GM19438 (cell line): ENCODE measurements at regions not wholly inside any gene's neighbourhood (a gene's known extent, or its start where the extent isn't known, plus 50 kb on each side); places are given as distances from the start of the nearest gene placed in this dataset.
"Not testable (repeated sequence)": the region's sequence is repeated elsewhere in the genome, so short reads cannot be mapped to it uniquely, and the experiment has no call there.

ENCODE experiments used
- ATAC-seq: cut with Tn5 transposase; IDR thresholded peaks from one replicate; pipeline ENCODE4 v1.9.1; 2021; ENCODE audit warnings: low read depth; ENCODE audit not compliant: unreplicated experiment

DNA sequence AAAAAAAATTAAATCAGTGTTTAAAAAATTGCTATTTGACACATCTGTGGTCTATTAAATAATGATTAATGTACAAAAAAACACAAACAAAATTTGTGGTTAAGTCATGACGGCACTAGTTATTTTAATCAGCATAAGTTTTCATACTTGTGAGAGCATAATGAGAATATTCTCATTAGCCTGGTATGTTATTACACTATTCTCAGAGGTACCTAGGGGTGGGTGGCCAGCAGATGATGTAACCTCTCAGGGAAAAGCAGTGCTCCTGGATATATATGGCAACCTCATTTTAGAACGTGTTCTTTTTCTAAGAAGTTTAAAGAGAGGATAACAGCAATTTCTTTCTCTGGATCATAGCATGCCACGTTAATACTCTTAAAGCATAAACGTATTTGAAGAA lies 109.2 kb downstream of the GJA1 start:
- no peak for ATAC-seq

DNA sequence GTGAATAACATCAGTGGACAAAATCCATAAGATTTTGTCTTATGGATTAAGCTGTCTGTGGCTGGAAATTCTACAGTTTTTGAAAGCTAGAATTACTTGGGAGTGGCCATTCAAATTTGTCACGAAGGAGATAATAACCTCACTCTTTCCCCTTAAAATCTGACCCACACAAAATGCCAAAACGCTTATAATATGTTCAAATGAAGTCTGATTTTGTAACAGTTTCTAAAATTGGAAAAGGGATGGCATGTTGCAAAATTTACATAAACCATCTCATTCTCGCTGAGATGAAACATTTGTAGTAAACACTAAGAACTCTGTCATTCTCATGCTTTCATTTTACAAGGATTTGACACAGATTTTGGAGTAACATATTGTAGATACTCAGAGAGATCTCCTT lies 112.7 kb downstream of the GJA1 start:
- no peak for ATAC-seq

DNA sequence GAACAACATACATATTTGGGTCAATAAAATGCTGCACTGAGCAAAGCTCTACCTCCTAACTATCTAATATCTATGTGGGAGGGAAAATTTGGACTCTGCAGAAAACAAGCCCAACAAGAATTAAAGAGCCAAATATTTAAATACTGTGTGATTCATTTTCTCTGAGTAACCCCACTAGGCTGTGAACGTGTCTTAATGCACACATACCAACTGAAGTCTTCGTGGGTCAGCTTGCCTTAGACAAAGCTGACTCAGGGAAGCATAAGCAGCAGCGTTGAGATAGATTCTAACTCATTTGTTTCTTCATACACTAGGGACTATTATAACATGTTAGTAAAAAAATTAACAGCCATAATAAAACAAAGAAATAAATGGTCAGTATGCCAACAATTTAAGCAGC lies 114.3 kb downstream of the GJA1 start:
- ATAC-seq = no peak

DNA sequence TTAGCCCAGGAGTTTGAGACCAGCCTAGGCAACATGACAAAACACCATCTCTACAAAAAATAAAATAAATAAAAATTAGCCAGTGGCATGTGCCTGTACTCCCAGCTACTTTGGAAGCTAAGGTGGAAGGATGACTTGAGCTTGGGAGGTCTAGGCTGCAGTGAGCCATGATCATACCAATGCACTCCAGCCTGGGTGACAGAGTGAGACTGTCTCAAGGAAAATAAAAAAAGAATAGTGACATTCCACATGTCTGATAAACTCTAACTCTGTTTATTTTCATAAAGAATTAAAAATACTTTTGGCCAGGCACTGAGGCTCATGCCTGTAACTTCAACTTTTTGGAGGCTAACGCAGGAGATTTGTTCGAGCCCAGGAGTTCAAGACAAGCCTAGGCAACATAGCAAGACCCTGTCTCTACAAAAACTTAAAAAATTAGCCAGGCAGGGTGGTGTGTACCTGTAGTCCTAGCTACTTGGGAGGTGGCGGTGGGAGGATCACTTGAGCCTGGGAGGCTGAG lies 115.1 kb downstream of the GJA1 start:
- no peak for ATAC-seq

DNA sequence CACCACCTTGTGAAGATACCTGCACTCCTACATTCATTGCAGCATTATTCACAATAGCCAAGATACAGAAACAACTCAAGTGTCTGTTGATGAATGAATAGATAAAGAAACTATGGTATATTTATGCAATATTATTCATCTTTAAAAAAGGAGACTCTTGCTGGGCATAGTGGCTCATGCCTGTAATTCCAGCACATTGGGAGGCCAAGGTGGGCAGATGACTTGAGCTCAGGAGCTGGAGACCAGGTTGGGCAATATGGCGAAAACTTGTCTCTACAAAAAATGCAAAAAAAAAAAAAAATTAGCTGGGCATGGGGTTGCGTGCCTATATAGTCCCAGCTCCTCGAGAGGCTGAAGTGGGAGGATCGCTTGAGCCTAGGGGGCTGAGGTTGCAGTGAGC lies 119.8 kb downstream of the GJA1 start:
- no peak for ATAC-seq

DNA sequence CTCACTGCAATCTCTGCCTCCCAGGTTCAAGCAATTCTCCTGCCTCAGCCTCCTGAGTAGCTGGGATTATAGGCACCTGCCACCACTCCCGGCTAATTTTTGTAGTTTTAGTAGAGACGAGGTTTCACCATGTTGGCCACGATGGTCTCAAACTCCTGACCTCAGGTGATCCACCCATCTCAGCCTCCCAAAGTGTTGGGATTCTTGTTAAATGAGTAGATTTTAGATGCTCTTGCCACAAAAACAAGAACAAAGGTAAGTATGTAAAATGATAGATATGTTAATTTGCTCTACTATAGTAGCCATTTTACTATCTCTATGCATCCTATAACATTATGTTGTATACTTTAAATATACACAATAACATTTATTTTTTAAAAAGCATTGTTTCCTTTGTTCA lies 120.7 kb downstream of the GJA1 start:
- not testable (repeated sequence) for ATAC-seq

DNA sequence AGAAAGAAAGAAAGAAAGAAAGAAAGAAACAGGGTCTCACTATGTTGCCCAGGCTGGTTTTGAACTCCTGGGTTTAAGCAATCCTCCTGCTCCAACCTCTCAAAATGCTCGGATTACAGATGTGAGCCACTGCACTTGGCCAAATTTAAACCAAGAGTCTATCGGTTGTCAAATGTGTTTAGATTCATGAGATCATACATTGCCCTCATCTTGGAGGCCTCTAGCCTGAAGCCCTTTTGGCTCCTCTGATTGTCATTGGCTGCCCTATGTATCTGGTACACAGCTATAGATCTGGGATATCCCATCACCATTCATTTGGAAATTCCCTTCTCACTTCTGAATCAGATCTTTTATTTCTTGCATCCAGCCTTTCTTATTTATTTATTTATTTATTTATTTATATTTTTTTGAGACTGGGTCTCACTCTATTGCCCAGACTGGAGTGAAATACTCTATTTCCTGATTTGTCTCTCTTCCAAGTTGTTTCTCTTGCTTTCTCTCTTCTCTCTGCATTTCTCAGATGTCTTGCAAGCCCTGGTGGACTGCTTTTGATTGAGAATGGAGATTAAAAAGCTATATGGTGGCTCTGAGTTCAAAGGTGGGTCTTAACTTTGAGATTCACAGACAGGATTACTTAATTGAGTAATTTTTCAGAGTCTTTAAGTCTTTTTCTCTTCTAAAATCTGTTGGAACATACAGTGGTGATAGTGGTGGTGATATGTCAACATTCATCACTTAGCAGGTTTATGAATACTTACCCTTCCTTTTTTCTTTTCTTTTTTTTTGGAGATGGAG lies 121.9 kb downstream of the GJA1 start:
- no peak for ATAC-seq

DNA sequence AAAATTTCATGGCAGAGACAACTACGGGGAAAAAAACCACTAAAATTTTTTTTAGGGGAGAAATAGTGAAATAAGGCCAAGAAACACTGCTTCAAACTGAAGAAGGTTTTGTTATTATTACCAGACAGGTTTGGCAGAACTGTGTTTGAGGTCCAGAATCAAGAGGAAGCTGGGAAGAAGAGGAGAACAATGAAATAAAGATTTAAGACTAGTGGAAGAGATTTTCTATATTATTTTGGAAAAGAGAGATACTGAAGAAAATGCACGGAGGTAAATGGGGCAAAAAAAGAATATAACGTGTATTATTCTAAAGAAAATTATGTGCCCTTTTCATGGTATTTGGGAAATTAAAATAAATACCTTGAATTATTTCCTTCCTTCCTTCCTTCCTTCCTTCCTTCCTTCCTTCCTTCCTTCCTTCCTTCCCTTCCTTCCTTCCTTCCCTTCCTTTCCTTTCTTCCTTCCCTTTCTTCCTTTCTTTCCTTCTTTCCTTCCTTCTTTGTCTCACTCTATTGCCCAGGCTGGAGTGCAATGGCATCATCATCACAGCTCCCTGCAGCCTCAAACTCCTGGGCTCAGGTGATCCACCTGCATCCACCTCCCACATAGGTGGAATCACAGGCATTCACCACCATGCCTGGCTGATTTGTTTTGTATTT lies 124.3 kb downstream of the GJA1 start:
- no peak for ATAC-seq

DNA sequence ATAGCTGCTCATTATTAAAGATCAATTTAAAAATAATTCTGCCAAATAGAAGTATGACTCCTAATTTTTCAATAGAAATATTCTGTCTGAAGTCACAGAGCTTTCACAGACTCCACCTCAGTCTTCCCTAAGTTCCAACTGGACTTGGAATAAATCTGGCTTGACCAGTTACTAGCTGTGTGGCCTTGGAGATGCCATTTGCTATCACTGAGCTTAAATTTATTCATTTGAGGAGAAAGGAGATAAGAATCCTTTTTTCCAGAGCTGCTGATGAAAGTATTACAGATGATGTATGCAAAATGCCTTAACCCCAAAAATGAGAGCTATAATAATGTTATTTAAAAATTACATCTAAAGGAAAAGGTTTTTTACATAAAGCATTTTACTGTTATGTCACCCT lies 125.0 kb downstream of the GJA1 start:
- ATAC-seq = no peak

DNA sequence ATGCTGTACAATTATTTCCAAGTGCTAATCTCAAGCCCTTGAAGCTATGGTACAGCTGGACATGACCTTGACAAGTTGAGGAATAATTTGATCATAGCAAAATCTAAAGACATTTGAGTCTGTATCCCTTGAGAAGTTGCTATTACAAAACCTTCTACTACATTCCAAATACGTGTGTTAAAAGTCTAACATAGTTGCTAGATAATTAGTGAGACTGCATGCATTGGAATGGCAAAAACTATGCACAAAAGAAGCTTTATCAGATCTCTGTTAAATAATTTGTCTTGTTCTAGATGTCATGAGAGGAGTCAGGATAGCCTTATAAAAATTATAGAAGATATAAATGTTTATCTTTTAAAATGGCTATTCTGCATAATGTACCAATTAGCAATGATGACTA lies 127.8 kb downstream of the GJA1 start:
- no peak for ATAC-seq

DNA sequence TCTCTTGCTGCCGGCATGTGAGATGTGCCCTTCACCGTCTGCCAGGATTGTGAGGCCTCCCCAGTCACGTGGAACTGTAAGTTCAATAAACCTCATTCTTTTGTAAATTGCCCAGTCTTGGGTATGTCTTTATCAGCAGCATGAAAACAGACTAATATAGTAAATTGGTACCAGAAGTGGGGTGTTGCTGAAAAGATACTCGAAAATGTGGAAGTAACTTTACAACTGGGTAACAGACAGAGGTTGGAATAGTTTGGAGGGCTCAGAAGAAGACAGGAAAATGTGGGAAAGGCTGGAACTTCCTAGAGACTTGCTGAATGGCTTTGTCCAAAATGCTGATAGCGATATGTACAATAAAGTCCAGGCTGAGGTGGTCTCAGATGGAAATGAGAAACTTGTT lies 129.1 kb downstream of the GJA1 start:
- not testable (repeated sequence) for ATAC-seq

DNA sequence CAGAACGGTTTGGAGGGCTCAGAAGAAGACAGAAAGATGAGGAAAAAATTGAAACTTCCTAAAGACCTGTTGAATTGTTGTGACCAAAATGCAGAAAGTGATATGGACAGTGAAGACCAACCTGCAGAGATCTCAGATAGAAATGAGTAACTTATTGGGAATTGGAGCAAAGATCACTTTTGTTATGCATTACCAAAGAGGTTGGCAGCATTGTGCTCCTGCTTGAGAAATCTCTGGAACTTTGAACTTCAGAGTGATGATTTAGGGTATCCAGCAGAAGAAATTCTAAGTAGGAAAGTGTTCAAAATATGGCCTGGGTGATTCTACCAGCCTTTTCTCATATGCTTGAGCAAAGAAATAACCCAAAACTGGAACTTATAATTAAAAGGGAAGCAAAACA lies 136.0 kb downstream of the GJA1 start:
- ATAC-seq = no peak

DNA sequence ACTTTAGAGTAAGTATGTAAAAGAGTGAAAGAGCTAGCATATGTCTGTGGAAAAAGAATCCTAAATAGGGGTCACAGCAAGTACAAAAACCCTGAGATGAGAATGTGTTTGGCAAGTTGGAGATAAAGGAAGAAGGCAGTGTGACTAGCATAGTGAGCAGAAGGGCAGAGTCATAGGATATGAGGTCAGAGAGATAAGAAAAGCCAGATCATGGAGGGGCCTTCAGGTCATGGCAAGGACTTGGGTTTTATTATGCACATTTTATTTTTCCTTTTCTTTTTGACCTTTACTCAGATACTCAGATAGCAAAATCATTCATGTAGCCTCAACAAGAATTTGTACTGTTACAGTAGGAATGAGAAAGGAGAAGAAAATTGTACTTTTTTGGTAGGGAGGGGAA lies 138.0 kb downstream of the GJA1 start:
- ATAC-seq = no peak

DNA sequence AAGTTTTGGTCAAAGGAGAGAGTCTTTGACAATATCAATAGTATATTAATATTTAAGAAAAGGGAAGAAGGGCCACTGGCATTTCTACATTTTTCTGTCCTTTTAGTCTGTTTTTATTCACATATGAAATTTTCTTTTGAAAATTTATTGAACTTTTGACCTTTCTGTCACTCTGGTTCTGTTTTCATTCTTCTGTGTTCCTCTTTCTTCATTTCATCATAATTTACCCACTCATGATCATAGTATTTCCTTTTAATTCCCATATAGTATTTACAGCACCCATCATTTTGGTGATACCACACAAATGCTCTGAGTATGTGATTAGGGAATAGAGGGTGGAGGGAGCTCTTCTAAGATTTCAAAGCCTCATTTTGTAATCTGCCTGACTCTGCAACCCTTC lies 142.8 kb downstream of the GJA1 start:
- no peak for ATAC-seq

DNA sequence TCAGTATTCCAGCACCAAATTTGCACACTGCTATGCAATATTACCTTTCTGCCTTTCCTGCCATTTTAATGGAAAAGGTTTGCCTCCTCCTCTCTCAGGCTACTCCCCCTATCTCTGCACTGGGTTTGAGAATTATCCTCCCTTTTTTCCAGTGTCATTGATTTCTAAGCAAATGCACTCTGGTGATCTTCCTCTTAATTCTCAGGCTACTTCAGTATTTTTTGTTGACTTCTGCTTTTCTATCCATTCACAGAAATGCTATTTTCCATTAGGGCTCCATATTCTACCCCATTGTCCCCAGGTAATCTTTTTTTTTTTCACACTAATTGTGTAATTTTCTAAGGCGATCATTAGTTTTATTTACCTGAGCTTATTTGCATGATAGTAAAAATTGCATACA lies 144.0 kb downstream of the GJA1 start:
- no peak for ATAC-seq

DNA sequence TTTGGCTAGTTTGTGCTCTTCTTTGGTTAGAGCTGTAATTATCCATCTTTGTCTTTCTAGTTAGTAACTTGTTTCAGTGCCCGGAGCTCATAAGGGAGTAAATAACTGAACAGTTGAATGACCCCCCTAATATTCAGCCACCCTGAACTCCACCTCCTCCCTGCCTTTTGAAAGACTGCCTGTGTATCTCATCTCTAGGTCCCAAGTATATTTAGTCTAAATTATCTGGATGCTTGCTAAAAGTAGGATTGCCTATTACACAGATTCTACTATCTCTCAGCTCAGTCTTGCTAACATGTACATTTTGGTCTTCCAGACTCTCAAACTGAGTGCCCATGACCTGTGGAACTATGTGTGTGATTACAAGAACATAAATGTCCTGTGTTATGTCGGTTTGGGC lies 145.9 kb downstream of the GJA1 start:
- no peak for ATAC-seq

DNA sequence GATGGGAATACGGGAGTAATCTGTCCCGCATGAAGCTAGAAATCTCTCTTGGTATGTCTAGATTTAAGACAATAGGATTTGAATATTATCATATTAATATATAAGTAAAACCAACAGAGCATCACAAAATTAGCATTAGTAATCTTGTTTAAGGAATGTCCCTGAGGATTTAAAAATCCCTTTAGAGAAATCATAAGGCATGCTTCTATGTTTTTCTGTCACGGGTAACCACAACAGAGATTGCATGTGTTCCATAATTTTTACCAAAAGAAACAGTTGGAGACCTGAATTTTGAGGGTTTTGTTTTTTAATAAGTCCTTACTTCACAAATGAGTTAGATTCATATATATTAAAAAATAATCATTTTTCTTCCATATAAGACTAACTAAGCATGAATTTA lies 146.8 kb downstream of the GJA1 start:
- ATAC-seq = no peak

DNA sequence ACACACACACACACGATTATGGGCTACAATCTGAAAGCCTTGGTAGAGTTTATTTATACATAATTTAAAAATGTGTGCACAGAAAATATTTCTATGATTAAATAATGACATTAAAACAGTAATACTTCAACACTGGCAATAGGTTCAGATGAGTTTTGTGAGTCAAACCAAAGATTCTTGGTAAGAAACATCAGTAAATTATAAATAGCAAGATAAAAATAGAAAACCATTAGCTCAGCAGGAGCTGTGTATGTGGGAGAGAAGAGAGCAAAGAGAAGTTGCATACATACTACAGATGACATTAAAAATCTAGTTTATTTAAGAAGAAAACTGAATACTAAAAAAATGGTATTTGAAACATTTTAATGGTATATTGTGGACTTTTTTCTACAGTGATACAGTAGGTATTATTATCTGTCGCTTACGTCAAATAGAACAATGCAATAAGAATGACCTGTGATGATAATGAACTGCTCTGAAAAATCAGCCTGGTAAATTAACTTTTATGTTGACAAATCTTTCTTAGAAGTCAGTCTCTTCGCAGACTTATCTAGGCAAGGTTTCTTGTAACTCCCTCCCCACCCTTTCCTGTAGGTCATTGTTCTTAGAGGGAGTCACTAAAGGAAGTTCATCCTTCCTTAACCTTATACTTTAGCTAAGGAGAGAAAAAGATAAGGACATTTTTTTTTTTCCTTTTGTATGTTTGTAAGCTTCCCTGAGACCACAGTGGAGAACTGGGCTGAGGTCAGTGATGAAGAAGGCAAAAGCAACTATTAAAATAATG lies 149.3 kb downstream of the GJA1 start:
- ATAC-seq = no peak

DNA sequence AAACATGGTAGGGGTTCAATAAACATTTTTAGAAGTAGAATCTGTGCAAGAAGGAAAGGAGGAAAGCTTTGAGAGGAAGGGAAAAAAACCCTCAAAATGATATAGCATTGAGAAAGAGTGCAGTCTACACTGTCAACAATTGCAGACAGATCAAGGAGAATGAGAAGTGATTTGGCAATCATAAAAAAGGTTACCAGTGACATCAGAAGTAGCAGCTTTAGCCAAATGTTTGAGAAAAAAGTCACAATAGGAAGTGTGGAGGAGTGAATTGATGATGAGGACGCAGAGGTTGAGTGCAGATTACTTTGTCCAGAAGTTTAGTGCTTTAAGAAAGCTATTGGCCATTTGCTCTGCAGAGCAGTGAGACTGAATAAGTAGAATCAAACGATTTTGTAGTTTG lies 155.0 kb downstream of the GJA1 start:
- no peak for ATAC-seq

DNA sequence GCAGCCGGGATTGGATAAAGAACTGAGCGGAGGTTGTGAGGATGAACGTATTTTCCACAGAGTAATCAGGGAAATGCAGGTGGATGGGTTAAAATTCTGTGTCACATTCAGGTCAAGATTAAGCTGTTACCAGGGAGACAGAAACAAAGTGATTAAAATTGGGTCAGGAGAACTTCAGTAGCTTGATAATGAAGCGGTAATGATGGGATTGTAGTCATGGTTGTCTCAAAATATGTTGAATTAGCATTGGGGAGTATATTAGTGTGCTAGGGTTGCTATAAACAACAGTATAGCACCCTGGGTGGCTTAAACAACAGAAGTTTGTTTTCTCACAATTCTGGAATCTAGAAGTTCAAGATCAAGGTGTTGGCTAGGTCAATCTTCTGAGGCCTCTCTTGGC lies 155.5 kb downstream of the GJA1 start:
- no peak for ATAC-seq

DNA sequence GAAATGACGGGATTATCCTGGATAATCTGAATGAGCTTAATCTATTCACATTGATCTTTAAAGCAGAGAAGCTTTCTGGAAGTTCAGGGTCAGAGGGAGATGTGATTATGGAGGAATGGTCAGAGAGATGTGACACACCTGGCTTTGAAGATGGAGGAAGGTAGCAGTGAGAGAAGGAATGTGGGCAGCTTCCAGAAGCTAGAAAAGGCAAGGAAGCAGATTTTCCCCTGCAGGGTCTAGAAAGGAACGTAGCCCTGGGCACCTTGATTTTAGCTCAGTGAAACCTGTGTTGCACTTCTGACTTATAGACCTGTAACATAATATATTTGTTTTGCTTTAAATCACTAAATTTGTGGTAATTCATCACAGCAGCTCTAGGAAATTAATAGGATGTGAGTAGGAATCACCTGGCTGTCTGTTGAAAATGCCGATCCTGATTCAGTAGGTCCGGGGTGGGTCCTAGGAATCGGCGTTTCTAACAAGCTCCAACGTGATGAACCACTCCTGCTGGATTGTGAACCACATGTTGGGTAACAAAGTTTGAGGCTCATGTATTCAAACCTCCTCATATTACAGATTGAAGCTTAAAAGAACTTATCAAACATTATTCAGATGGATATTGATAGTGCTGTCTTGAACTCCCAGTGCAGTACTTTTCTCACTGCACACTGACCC lies 157.0 kb downstream of the GJA1 start:
- no peak for ATAC-seq
